ENCODE measurements at regions not wholly inside any gene's neighbourhood (a gene's known extent, or its start where the extent isn't known, plus 50 kb on each side); places are given as distances from the start of the nearest gene placed in this dataset.

- H3F3A ChIP-seq (replicated peaks; ENCODE audit: insufficient read depth) = no peaks in the 10 kb centered on the region
- no peaks in the 10 kb centered on the region for H3K9me2 ChIP-seq
- no peak overlapping the region for H3K9ac ChIP-seq
- no peaks in the 10 kb centered on the region for H3K27me3 ChIP-seq (ENCODE audit: insufficient read depth)
- no peak for TF ChIP-seq ELF1 (IDR thresholded peaks at IDR 0.05)
- no peak for TF ChIP-seq RFX5 (IDR thresholded peaks at IDR 0.05; ENCODE audit: low read length)
- TF ChIP-seq, protein P1, sequence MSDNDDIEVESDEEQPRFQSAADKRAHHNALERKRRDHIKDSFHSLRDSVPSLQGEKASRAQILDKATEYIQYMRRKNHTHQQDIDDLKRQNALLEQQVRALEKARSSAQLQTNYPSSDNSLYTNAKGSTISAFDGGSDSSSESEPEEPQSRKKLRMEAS (IDR thresholded peaks at IDR 0.05; ENCODE audit: low read depth) = no peak
- no peak for TF ChIP-seq SMC3 (IDR thresholded peaks at IDR 0.05; ENCODE audit: low read depth, low read length)
- no peak for TF ChIP-seq YY1 (IDR thresholded peaks at IDR 0.05; ENCODE audit: low read depth)
- no peak for TF ChIP-seq NFIC (IDR thresholded peaks at IDR 0.05; ENCODE audit: borderline replicate concordance)
- TF ChIP-seq REST (IDR thresholded peaks at IDR 0.05; ENCODE audit: low read depth, low read length) = no peak
- TF ChIP-seq POLR2AphosphoS5 (IDR thresholded peaks at IDR 0.05; ENCODE audit: low read depth, low read length) = no peak
- no peak for TF ChIP-seq RAD21 (IDR thresholded peaks at IDR 0.05; ENCODE audit: low read length)
- no peak for TF ChIP-seq EP300 (IDR thresholded peaks at IDR 0.05; ENCODE audit: borderline replicate concordance in 1 of 2, low read depth in 1 of 2, low read length in 1 of 2)
- no peak for TF ChIP-seq USF2 (IDR thresholded peaks at IDR 0.05; ENCODE audit: borderline replicate concordance, low read depth, low read length)
- TF ChIP-seq, protein P2, sequence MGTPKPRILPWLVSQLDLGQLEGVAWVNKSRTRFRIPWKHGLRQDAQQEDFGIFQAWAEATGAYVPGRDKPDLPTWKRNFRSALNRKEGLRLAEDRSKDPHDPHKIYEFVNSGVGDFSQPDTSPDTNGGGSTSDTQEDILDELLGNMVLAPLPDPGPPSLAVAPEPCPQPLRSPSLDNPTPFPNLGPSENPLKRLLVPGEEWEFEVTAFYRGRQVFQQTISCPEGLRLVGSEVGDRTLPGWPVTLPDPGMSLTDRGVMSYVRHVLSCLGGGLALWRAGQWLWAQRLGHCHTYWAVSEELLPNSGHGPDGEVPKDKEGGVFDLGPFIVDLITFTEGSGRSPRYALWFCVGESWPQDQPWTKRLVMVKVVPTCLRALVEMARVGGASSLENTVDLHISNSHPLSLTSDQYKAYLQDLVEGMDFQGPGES (IDR thresholded peaks at IDR 0.05; ENCODE audit: low read depth, low read length) = no peak
- TF ChIP-seq RCOR1 (IDR thresholded peaks at IDR 0.05; ENCODE audit: low read length) = no peak
- no peak for TF ChIP-seq RXRA (IDR thresholded peaks at IDR 0.05; ENCODE audit: borderline replicate concordance, low read depth)
- no peak for TF ChIP-seq FOXM1 (IDR thresholded peaks at IDR 0.05; ENCODE audit: low read depth)
- H3K4me3 ChIP-seq (ENCODE audit: low read depth in 2 of 2, low read length in 1 of 2) = no peak overlapping the region
- no peak overlapping the region for H3K27ac ChIP-seq (ENCODE audit: low read depth in 2 of 2, low read length in 1 of 2)
- ChIA-PET POLR2A (no interaction called here), CTCF (no interaction called here)
- no peaks in the 10 kb centered on the region for H3K79me2 ChIP-seq (ENCODE audit: insufficient read depth)
- H3K36me3 ChIP-seq (replicated peaks in 1 of 2; ENCODE audit: control insufficient read depth in 1 of 2, insufficient read depth in 2 of 2, low read length in 1 of 2) = no peaks in the 10 kb centered on the region
- 41% methylated on average over 3 of the region's 3 CpGs for WGBS (ENCODE audit: low lambda C conversion rate)
- no peaks in the 10 kb centered on the region for H4K20me1 ChIP-seq (ENCODE audit: insufficient read depth)
- DNase-seq = no peak
- H3K4me1 ChIP-seq (ENCODE audit: control insufficient read depth in 1 of 2, insufficient read depth in 2 of 2, low read depth in 1 of 2, low read length in 1 of 2) = no peaks in the 10 kb centered on the region; a peak in 1 of 4 replicates
- H3K4me2 ChIP-seq = no peak overlapping the region
- H3K9me3 ChIP-seq = no peaks in the 10 kb centered on the region
- no peak overlapping the region for H2AFZ ChIP-seq (ENCODE audit: low read depth)
These were observed 1968.2 kb upstream of the NUDT12 start for GRCh38 chr5:105530716-105531261.
